ENCODE measurements at regions not wholly inside any gene's neighbourhood (a gene's known extent, or its start where the extent isn't known, plus 50 kb on each side); places are given as distances from the start of the nearest gene placed in this dataset.

DNA sequence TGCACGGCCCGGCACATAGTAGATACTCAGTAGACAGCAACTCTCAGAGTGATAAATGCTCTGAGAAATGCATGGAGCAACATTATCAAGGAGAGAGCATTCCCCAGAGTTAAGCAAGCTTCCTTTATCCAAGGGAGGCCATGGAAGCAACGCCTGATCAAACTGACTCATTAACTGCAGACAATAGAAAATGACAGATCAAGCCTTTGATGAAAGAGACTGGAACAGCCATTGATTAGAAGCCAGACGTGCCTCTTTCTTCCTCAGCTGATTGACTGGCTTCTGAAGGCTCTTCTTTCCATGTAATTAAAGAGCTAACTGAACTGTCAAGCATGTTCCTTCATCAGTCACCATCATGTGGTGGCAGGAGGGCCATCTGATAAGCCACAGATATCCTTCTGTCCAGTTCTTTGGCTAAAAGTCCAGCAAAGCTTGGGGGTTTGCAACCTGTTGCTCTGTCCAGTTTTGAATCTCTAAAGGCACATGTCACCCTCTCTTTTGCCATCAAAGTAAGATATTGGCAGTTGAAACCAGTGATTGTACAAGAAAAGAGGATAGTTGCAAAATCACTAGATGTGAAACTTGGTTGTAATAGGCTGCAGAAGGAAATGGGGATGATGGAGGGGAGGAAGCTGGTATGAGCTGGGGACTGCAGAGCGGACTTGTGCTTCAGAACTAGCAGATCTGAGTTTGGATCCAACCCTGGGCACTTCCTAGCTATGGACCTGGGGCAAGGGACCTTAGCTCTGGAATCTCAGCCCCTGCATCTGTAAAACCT, 188.0 kb downstream of the HAPSTR1 start:
- Histone ChIP-seq H3K27me3 (no peaks in the 10 kb centered on the region), H3K9me3 (no peaks in the 10 kb centered on the region), H3K4me3 (no peak overlapping the region), H3K4me1 (peaks cover 0 to 8% (median 0%) of the 10 kb centered on the region in 4 donors), H3K27ac (no peak overlapping the region), H3K36me3 (no peaks in the 10 kb centered on the region)
- DNase-seq, result no peak
- TF ChIP-seq CTCF (IDR thresholded peaks at IDR 0.05), result no peak

GRCh38 chr16:9280069-9280466, 188.6 kb downstream of the HAPSTR1 start:
- DNase-seq, result no peak
- no peak overlapping the region for H3K4me3 ChIP-seq
- H3K9me3 ChIP-seq, result no peaks in the 10 kb centered on the region
- H3K4me1 ChIP-seq, result peaks cover 0 to 8% (median 0%) of the 10 kb centered on the region in 4 donors
- TF ChIP-seq POLR2A (IDR thresholded peaks at IDR 0.05) (no peak), CTCF (IDR thresholded peaks at IDR 0.05) (no peak)
- no peaks in the 10 kb centered on the region for H3K27me3 ChIP-seq
- H3K27ac ChIP-seq, result no peak overlapping the region
- H3K36me3 ChIP-seq, result no peaks in the 10 kb centered on the region

GRCh38 chr16:9286930-9287329, 195.5 kb downstream of the HAPSTR1 start:
- H3K27ac ChIP-seq, result peak overlapping the region in 3 of 4 donors; percentile 57 to 85 (median 83)
- TF ChIP-seq CTCF (IDR thresholded peaks at IDR 0.05) (no peak), POLR2A (IDR thresholded peaks at IDR 0.05) (peak in 1 of 2 donors; percentile 44)
- DNase-seq, result peak in 2 of 3 donors; percentile 87 to 88

GRCh38 chr16:9296271-9296590, 204.8 kb downstream of the HAPSTR1 start:
- H3K4me3 ChIP-seq, result no peak overlapping the region
- H3K27ac ChIP-seq, result no peak overlapping the region
- no peaks in the 10 kb centered on the region for H3K9me3 ChIP-seq
- no peaks in the 10 kb centered on the region for H3K27me3 ChIP-seq
- TF ChIP-seq CTCF (IDR thresholded peaks at IDR 0.05), result no peak
- no peak for TF ChIP-seq POLR2A (IDR thresholded peaks at IDR 0.05)
- H3K36me3 ChIP-seq, result no peaks in the 10 kb centered on the region
- DNase-seq, result no peak
- H3K4me1 ChIP-seq, result no peaks in the 10 kb centered on the region

More at GRCh38 chr16:9286930-9287329, 195.5 kb downstream of the HAPSTR1 start:
- Histone ChIP-seq H3K9me3 (no peaks in the 10 kb centered on the region), H3K4me3 (peak overlapping the region in 2 of 4 donors; percentile 24 to 29), H3K4me1 (no peaks in the 10 kb centered on the region), H3K27me3 (no peaks in the 10 kb centered on the region), H3K36me3 (no peaks in the 10 kb centered on the region)

DNA sequence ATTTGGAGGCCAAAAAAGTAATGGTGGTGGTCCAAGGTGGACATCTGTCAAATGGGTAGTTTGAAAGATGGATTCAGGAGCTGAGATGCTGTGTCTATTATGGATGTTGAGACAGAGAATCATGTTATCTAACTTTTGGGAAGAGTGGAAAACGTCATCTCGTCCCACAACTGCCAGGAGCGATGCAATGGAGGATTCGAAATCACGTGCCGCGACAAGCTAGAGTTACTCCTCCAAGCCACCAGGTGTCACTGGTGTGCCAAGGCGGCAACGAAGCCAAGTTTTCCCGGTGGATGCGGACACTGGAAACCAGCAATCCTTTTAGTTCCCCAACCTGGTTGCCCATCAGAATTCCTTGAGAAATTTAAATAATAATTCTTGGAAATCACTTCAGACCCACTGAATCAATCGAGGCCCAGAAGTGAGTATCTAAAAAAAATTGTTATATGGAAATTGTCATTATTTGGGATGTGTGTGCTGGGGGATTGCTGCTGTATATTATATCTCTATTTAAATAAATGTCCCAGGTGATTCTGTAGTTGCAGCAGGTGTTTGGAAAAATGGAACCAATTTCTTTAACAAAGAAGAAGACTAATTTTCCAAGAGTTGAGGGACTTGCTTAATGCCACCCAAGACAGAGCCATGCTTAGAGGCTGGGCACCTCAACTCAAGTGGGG, 206.1 kb downstream of the HAPSTR1 start:
- peak in 1 of 3 donors; percentile 50 for DNase-seq
- Histone ChIP-seq H3K4me1 (no peaks in the 10 kb centered on the region), H3K27me3 (no peaks in the 10 kb centered on the region), H3K36me3 (no peaks in the 10 kb centered on the region), H3K9me3 (no peaks in the 10 kb centered on the region), H3K4me3 (no peak overlapping the region), H3K27ac (no peak overlapping the region)
- TF ChIP-seq CTCF (IDR thresholded peaks at IDR 0.05), result peak in 4 of 6 experiments; percentile 10 to 52 (median 46)
- TF ChIP-seq POLR2A (IDR thresholded peaks at IDR 0.05), result no peak
